SK-N-SH (cell line): ENCODE measurements at regions not wholly inside any gene's neighbourhood (a gene's known extent, or its start where the extent isn't known, plus 50 kb on each side); places are given as distances from the start of the nearest gene placed in this dataset.

ENCODE experiments used
- CTCF ChIA-PET: fragments of 300-600, 350-600 bp; formaldehyde crosslinking; extraction: SDS; loops from one replicate; lab custom pipeline; 2021; lab: Yijun Ruan, JAX
- POLR2A ChIA-PET: fragments of 350-600 bp; sonication (Branson Sonifier 250); formaldehyde crosslinking; extraction: SDS; loops from one replicate; lab custom pipeline; 2020; ENCODE audit warnings: antibody characterized with exemption, inconsistent platforms; lab: Yijun Ruan, JAX
- DNase-seq: peaks from one replicate; pipeline ENCODE4 v3.0.0; 2012
- H2AFZ ChIP-seq: fragments of 200-600 bp; sonication (generic); 2 replicates; pipeline ENCODE4 v1.8.1; 2016; ENCODE audit warnings: antibody characterized with exemption, mild to moderate bottlenecking, low read depth
- H3F3A ChIP-seq: fragments of 200-600 bp; sonication (generic); replicated peaks from 2 replicates; pipeline ENCODE3; 2016; ENCODE audit warnings: antibody characterized with exemption, mild to moderate bottlenecking; ENCODE audit not compliant: insufficient read depth
- H3K27ac ChIP-seq, 2 experiments: fragments of 200-500 bp in 1 of 2; fragments of 200-600 bp in 1 of 2; sonication (Bioruptor generic) in 1 of 2; sonication (generic), shearing (Covaris generic) in 1 of 2; 2 replicates each; pipeline versions ENCODE4 v1.5.1 to v1.6.1; 2014 to 2016; ENCODE audit warnings: low read depth in 2 of 2, inconsistent platforms in 1 of 2, low read length in 1 of 2, mild to moderate bottlenecking in 1 of 2, mixed read lengths in 1 of 2
- H3K27me3 ChIP-seq: fragments of 200-600 bp; sonication (generic), shearing (Covaris generic); 2 replicates; pipeline ENCODE4 v1.6.1; 2016; ENCODE audit warnings: mixed run types; ENCODE audit not compliant: insufficient read depth
- H3K36me3 ChIP-seq, 2 experiments: fragments of 200-500 bp in 1 of 2; fragments of 200-600 bp in 1 of 2; sonication (Bioruptor generic) in 1 of 2; sonication (generic) in 1 of 2; replicated peaks in 1 of 2; 2 replicates each; pipeline versions ENCODE3 to v1.5.1; 2014 to 2016; ENCODE audit warnings: low read length in 1 of 2, mild to moderate bottlenecking in 1 of 2; ENCODE audit not compliant: insufficient read depth in 2 of 2, control insufficient read depth in 1 of 2
- H3K4me1 ChIP-seq, 2 experiments: fragments of 200-500 bp in 1 of 2; fragments of 200-600 bp in 1 of 2; sonication (Bioruptor generic) in 1 of 2; sonication (generic), shearing (Covaris generic) in 1 of 2; 2 replicates each; pipeline versions ENCODE4 v1.5.1 to v1.6.1; 2014 to 2016; ENCODE audit warnings: low read depth in 1 of 2, low read length in 1 of 2, mixed run types in 1 of 2; ENCODE audit not compliant: insufficient read depth in 2 of 2, control insufficient read depth in 1 of 2
- H3K4me2 ChIP-seq: fragments of 200-600 bp; sonication (generic), shearing (Covaris generic); 2 replicates; pipeline ENCODE4 v1.6.1; 2017; ENCODE audit warnings: mixed run types
- H3K4me3 ChIP-seq, 2 experiments: fragments of 200-500 bp in 1 of 2; fragments of 200-600 bp in 1 of 2; sonication (Bioruptor generic) in 1 of 2; sonication (generic), shearing (Covaris generic) in 1 of 2; 2 replicates each; pipeline versions ENCODE4 v1.5.1 to v1.8.1; 2014 to 2016; ENCODE audit warnings: low read depth in 2 of 2, inconsistent platforms in 1 of 2, low read length in 1 of 2, mild to moderate bottlenecking in 1 of 2, mixed read lengths in 1 of 2, moderate library complexity in 1 of 2
- H3K79me2 ChIP-seq: fragments of 200-600 bp; sonication (generic); 2 replicates; pipeline ENCODE4 v1.8.1; 2017; ENCODE audit warnings: mild to moderate bottlenecking; ENCODE audit not compliant: insufficient read depth
- H3K9ac ChIP-seq: fragments of 200-600 bp; sonication (generic); 2 replicates; pipeline ENCODE4 v1.6.1; 2017; ENCODE audit warnings: mixed run types
- H3K9me2 ChIP-seq: fragments of 200-600 bp; sonication (generic); 2 replicates; pipeline ENCODE4 v1.6.1; 2017; ENCODE audit warnings: mixed run types
- H3K9me3 ChIP-seq: fragments of 200-600 bp; sonication (generic); 2 replicates; pipeline ENCODE4 v1.6.1; 2017; ENCODE audit warnings: mixed run types, mild to moderate bottlenecking, moderate library complexity
- H4K20me1 ChIP-seq: fragments of 200-600 bp; sonication (generic); 2 replicates; pipeline ENCODE4 v1.6.1; 2017; ENCODE audit warnings: mild to moderate bottlenecking, mixed run types; ENCODE audit not compliant: insufficient read depth
- ELF1 ChIP-seq: IDR thresholded peaks from 2 replicates; pipeline ENCODE4 v1.4.0; 2012
- EP300 ChIP-seq, 2 experiments: IDR thresholded peaks; 2 replicates each; pipeline versions ENCODE4 v1.4.0 to v1.6.1; 2012; ENCODE audit warnings: borderline replicate concordance in 1 of 2, low read depth in 1 of 2, low read length in 1 of 2
- FOSL2 ChIP-seq: IDR thresholded peaks from 2 replicates; pipeline ENCODE4 v1.4.0; 2012; ENCODE audit warnings: low read depth, mild to moderate bottlenecking, moderate library complexity, borderline replicate concordance
- FOXJ3 ChIP-seq: sonication (generic); formaldehyde crosslinking; IDR thresholded peaks from 2 replicates; pipeline ENCODE4 v1.5.1; 2020; ENCODE audit warnings: mild to moderate bottlenecking, missing genetic modification reagents
- FOXM1 ChIP-seq: IDR thresholded peaks from 2 replicates; pipeline ENCODE4 v1.4.0; 2012; ENCODE audit warnings: low read depth, mild to moderate bottlenecking
- GATA2 ChIP-seq: sonication (generic); formaldehyde crosslinking; IDR thresholded peaks from 2 replicates; pipeline ENCODE4 v1.5.0; 2020; ENCODE audit warnings: mild to moderate bottlenecking, missing genetic modification reagents
- JUND ChIP-seq: IDR thresholded peaks from 2 replicates; pipeline ENCODE4 v1.4.0; 2012
- MEF2A ChIP-seq: IDR thresholded peaks from 2 replicates; pipeline ENCODE4 v1.4.0; 2012; ENCODE audit warnings: low read depth, borderline replicate concordance
- MXI1 ChIP-seq: IDR thresholded peaks from 2 replicates; pipeline ENCODE4 v1.6.1; 2012; ENCODE audit warnings: mild to moderate bottlenecking, low read depth, low read length, improper control_type of control experiment
- NFIC ChIP-seq: IDR thresholded peaks from 2 replicates; pipeline ENCODE4 v1.4.0; 2012; ENCODE audit warnings: borderline replicate concordance
- RAD21 ChIP-seq: IDR thresholded peaks from 2 replicates; pipeline ENCODE4 v1.6.1; 2012; ENCODE audit warnings: mild to moderate bottlenecking, low read length
- RFX5 ChIP-seq: IDR thresholded peaks from 2 replicates; pipeline ENCODE4 v1.6.1; 2012; ENCODE audit warnings: mild to moderate bottlenecking, improper control_type of control experiment, low read length
- RXRA ChIP-seq: IDR thresholded peaks from 2 replicates; pipeline ENCODE4 v1.4.0; 2012; ENCODE audit warnings: low read depth, mild to moderate bottlenecking, borderline replicate concordance
- SMC3 ChIP-seq: IDR thresholded peaks from 2 replicates; pipeline ENCODE4 v1.6.1; 2012; ENCODE audit warnings: low read depth, low read length, improper control_type of control experiment
- TEAD4 ChIP-seq: IDR thresholded peaks from 2 replicates; pipeline ENCODE4 v1.4.0; 2012; ENCODE audit warnings: mild to moderate bottlenecking, borderline replicate concordance; ENCODE audit not compliant: insufficient read depth
- YY1 ChIP-seq: IDR thresholded peaks from 2 replicates; pipeline ENCODE4 v1.4.0; 2012; ENCODE audit warnings: low read depth, mild to moderate bottlenecking
- WGBS: methylation state at CpG from one replicate; pipeline ENCODE4 v1.1.6; 2017; ENCODE audit warnings: low lambda C conversion rate; 5-methylcytosine and 5-hydroxymethylcytosine counted together
- TF ChIP-seq, protein P1 (sequence below): fragments of 150-350 bp; IDR thresholded peaks from 2 replicates; pipeline ENCODE4 v1.6.1; 2017; ENCODE audit warnings: antibody characterized with exemption, low read length, low read depth, borderline replicate concordance
- TF ChIP-seq, protein P2 (sequence below): IDR thresholded peaks from 2 replicates; pipeline ENCODE4 v1.4.0; 2012; ENCODE audit warnings: low read depth, borderline replicate concordance
- TF ChIP-seq, protein P3 (sequence below): fragments of 200-600 bp; sonication (generic); IDR thresholded peaks from 2 replicates; pipeline ENCODE4 v1.6.1; 2017; ENCODE audit warnings: antibody characterized with exemption, mild to moderate bottlenecking, moderate library complexity

DNA sequence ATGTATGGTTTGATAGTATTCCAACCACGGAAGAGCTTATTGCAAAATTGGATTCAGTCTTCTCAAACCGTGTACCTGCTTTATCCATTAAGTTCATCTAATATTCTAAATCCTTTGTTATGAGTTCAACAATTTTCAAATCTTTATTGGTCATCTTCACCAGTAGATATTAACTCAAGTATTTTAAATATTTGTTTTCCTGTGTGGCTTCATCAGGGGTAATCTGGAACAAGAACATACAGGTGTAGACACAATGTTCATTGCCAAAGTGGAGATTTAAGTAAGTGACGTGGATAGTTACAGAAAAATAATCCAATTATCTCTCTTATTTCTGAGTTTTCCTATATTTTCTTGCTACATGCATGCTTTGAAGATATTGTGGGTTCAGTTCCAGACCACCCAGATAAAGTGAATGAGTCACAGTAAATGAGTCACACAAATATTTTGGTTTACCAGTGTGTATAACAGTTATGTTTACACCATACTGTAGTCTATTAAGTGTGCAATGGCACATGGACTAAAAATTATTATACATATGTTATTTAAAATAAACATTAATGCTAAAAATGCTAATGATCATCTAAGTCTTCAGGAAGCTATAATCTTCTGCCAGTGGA lies 429.0 kb upstream of the POT1 start:
- WGBS = 57% methylated on average over 3 of the region's 3 CpGs
- H2AFZ ChIP-seq = no peak overlapping the region
- H3K9me2 ChIP-seq = no peaks in the 10 kb centered on the region
- H3K79me2 ChIP-seq = no peaks in the 10 kb centered on the region
- H3K4me2 ChIP-seq = no peak overlapping the region
- H4K20me1 ChIP-seq = no peaks in the 10 kb centered on the region
- H3K4me1 ChIP-seq = peaks cover 0 to 7% of the 10 kb centered on the region in 2 experiments; a peak in 1 of 4 replicates
- H3K27me3 ChIP-seq = no peaks in the 10 kb centered on the region
- DNase-seq = no peak
- no peaks in the 10 kb centered on the region for H3F3A ChIP-seq
- no peak overlapping the region for H3K27ac ChIP-seq
- no peaks in the 10 kb centered on the region for H3K9me3 ChIP-seq
- ChIA-PET POLR2A (no interaction called here), CTCF (interaction anchor here (0.8 kb wide), 1 partner anchor 11 kb away, joined by 3 read pairs; no protein-coding TSS in a partner anchor)
- H3K36me3 ChIP-seq = no peaks in the 10 kb centered on the region
- TF ChIP-seq SMC3 (no peak), EP300 (IDR thresholded peaks at IDR 0.05; ENCODE audit: borderline replicate concordance in 1 of 2, low read depth in 1 of 2, low read length in 1 of 2) (no peak), RAD21 (no peak), FOXM1 (no peak), MEF2A (no peak), NFIC (no peak), RXRA (no peak), FOSL2 (no peak), FOXJ3 (CRISPR knock-in tag) (no peak), YY1 (no peak), MXI1 (no peak), JUND (no peak)
- TF ChIP-seq, protein P1, sequence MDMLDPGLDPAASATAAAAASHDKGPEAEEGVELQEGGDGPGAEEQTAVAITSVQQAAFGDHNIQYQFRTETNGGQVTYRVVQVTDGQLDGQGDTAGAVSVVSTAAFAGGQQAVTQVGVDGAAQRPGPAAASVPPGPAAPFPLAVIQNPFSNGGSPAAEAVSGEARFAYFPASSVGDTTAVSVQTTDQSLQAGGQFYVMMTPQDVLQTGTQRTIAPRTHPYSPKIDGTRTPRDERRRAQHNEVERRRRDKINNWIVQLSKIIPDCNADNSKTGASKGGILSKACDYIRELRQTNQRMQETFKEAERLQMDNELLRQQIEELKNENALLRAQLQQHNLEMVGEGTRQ = no peak
- TF ChIP-seq, protein P2, sequence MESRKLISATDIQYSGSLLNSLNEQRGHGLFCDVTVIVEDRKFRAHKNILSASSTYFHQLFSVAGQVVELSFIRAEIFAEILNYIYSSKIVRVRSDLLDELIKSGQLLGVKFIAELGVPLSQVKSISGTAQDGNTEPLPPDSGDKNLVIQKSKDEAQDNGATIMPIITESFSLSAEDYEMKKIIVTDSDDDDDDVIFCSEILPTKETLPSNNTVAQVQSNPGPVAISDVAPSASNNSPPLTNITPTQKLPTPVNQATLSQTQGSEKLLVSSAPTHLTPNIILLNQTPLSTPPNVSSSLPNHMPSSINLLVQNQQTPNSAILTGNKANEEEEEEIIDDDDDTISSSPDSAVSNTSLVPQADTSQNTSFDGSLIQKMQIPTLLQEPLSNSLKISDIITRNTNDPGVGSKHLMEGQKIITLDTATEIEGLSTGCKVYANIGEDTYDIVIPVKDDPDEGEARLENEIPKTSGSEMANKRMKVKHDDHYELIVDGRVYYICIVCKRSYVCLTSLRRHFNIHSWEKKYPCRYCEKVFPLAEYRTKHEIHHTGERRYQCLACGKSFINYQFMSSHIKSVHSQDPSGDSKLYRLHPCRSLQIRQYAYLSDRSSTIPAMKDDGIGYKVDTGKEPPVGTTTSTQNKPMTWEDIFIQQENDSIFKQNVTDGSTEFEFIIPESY = no peak
- H3K9ac ChIP-seq = no peak overlapping the region
- no peak overlapping the region for H3K4me3 ChIP-seq

DNA sequence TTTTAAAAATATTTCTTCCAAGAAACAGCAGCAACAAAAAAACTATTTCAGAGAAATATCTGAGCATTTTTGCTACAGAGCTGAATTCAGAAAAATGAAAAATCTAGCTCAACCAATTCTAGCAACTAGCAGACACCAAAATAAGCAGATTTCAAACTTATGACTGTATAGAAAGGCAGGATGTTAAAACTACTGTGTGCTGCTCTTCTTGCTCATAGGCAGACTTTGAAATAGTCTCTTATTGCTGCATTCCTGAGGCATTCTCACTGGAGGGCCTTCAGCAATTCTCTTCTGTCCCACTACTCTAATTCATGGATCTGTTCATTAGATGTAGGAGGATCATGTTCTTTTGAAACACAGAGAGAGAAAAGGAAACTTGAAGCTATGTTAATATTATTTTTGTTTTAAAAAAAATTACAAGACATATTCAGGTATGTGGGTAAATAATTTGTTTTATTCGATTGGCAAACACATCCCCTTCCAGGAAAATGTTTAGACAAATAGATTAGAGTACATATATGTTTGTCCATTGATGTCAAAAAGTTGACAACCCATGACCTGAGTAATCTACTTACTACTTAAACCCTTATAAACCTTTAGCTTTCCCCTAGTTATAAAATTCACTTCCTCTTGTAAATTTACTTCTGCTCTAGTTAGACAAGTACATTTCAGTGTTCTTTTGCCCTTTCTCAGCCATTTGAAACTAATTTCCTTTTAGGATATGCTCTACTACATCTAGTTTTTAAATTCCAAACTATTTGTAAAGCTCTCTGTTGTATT lies 428.2 kb upstream of the POT1 start:
- Histone ChIP-seq H2AFZ (no peak overlapping the region), H3F3A (no peaks in the 10 kb centered on the region), H3K4me2 (no peak overlapping the region), H3K4me1 (peaks cover 0 to 4% of the 10 kb centered on the region in 2 experiments; a peak in 1 of 4 replicates), H3K27ac (no peak overlapping the region), H3K27me3 (no peaks in the 10 kb centered on the region), H3K4me3 (no peak overlapping the region), H3K9ac (no peak overlapping the region), H4K20me1 (no peaks in the 10 kb centered on the region), H3K79me2 (no peaks in the 10 kb centered on the region), H3K36me3 (no peaks in the 10 kb centered on the region), H3K9me2 (no peaks in the 10 kb centered on the region), H3K9me3 (no peaks in the 10 kb centered on the region)
- no peak for DNase-seq
- POLR2A ChIA-PET = no interaction called here
- WGBS = 24% methylated on average over 1 of the region's 1 CpG
- CTCF ChIA-PET = interaction anchor here (0.8 to 1.6 kb wide), 2 partner anchors 12 to 13 kb away, joined by 3 to 4 read pairs; no protein-coding TSS in a partner anchor
- TF ChIP-seq, protein P2 = no peak
- no peak for TF ChIP-seq GATA2 (CRISPR knock-in tag)
- TF ChIP-seq, protein P3, sequence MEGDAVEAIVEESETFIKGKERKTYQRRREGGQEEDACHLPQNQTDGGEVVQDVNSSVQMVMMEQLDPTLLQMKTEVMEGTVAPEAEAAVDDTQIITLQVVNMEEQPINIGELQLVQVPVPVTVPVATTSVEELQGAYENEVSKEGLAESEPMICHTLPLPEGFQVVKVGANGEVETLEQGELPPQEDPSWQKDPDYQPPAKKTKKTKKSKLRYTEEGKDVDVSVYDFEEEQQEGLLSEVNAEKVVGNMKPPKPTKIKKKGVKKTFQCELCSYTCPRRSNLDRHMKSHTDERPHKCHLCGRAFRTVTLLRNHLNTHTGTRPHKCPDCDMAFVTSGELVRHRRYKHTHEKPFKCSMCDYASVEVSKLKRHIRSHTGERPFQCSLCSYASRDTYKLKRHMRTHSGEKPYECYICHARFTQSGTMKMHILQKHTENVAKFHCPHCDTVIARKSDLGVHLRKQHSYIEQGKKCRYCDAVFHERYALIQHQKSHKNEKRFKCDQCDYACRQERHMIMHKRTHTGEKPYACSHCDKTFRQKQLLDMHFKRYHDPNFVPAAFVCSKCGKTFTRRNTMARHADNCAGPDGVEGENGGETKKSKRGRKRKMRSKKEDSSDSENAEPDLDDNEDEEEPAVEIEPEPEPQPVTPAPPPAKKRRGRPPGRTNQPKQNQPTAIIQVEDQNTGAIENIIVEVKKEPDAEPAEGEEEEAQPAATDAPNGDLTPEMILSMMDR = no peak
- TF ChIP-seq EP300 (IDR thresholded peaks at IDR 0.05; ENCODE audit: borderline replicate concordance in 1 of 2, low read depth in 1 of 2, low read length in 1 of 2) = no peak
- TF ChIP-seq RXRA = no peak
- TF ChIP-seq ELF1 = no peak
- TF ChIP-seq TEAD4 = no peak
- no peak for TF ChIP-seq NFIC
- TF ChIP-seq RFX5 = no peak
